NT2/D1 (cell line): ENCODE measurements at regions not wholly inside any gene's neighbourhood (a gene's known extent, or its start where the extent isn't known, plus 50 kb on each side); places are given as distances from the start of the nearest gene placed in this dataset.
"Not testable (repeated sequence)": the region's sequence is repeated elsewhere in the genome, so short reads cannot be mapped to it uniquely, and the experiment has no call there.

Experiments
- SUZ12 ChIP-seq: IDR thresholded peaks from 2 replicates; pipeline ENCODE4 v1.6.1; 2011; ENCODE audit not compliant: insufficient read length, insufficient read depth; ENCODE audit errors: extremely low read depth
- YY1 ChIP-seq: IDR thresholded peaks from 2 replicates; pipeline ENCODE4 v1.6.1; 2011; ENCODE audit not compliant: insufficient read length, insufficient read depth
- ZNF274 ChIP-seq: IDR thresholded peaks from 2 replicates; pipeline ENCODE4 v1.6.1; 2011; ENCODE audit warnings: mild to moderate bottlenecking, low read depth, low read length

DNA sequence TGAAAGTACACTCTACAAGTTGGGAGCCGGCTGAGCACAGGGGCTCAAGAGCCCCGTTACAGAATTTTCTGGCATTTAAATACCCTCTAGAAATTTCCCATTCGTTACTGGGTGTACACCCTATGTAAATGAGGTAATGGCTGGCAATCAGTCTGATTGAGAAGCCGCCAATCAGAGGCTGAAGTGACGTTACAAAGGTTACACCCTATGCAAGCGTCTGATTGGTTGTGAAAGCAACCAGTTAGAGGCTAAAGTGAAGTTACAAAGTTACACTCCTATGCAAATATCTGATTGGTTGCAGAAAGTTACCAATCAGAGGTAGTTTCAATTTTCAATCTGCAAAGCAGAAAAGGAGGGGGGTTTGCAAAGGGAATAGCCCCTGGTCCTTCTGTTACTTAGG lies 88.1 kb upstream of the LRPAP1 start:
- TF ChIP-seq SUZ12, YY1, ZNF274: not testable (repeated sequence)
